Fibroblast of upper back skin (primary cell): ENCODE measurements at regions not wholly inside any gene's neighbourhood (a gene's known extent, or its start where the extent isn't known, plus 50 kb on each side); places are given as distances from the start of the nearest gene placed in this dataset.

Experiments used
- DNase-seq: peaks from one replicate; pipeline ENCODE4 v3.0.0-alpha.2; 2013

DNA sequence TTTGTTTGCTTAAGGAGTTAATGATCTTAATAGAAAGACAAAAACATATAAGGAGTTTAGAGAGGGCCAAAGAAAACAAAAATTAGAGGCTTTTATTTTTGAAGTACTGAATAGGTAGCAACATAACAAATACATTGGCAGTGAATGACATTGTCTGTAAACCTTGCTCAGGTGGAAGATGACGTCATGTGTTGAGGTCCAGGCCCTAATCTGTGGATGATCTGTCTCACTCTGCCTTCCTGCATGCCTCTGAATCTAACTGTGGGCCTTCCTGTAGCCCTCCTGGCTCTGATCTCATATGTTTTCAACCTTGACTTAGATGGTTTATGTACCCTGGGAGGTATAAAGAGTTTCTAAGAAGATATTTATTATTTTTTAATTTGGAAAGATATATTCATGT lies 58.1 kb upstream of the DYNAP start:
- DNase-seq: no peak
